Stimulated activated CD8-positive, alpha-beta memory T cell treated with anti-CD3 and anti-CD28 coated beads, Interleukin-4, amount 100 ng/mL, for 48 hours (primary cell): ENCODE measurements at regions not wholly inside any gene's neighbourhood (a gene's known extent, or its start where the extent isn't known, plus 50 kb on each side); places are given as distances from the start of the nearest gene placed in this dataset.
A peak's percentile ranks its signal among the peaks of the same experiment; 100 is the strongest.

Experiments
- DNase-seq: peaks from one replicate; pipeline ENCODE4 v3.0.0-alpha.2; 2020

GRCh38 chr11:69366591-69366990 is 72.6 kb downstream of the MYEOV start:
- DNase-seq: peak; percentile 3

GRCh38 chr11:69367211-69367964 is 73.4 kb downstream of the MYEOV start:
- peak; percentile 11 for DNase-seq

DNA sequence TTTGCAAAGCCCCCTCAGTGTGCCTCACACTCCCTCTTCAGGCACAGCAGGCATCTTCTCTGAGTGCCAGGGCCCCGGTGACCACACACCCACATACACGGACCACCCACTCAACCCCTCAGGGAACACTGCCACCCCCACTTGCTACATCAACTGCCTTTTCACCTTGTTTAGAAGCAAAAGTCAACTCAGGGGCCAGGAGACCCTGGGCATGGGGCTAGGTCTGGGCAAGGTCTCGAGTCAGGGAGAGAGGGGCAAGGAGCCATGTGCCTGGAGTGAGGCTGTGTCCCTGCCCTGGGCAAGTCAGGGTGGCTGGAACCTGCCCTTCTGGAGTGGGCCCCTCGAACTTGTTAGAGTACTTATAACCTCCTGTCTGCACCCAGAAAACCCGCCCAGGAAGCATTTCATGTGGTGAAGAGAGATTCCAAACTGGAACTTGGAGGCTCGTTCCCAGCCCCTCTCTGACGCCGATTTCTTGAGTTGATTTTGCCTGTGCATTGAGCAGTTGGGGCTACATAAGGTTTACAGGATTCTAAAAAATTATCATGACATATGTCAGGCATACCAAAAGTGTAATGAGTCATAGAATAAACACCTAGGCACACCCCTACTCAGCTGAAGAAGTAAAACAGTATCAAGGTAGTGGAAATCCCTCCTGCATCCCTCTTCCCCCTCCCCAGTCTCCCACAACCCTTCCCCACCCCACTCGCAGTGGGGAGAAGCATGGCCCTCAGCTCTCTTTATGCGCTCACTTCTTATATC is 74.3 kb downstream of the MYEOV start:
- DNase-seq: peak; percentile 14

DNA sequence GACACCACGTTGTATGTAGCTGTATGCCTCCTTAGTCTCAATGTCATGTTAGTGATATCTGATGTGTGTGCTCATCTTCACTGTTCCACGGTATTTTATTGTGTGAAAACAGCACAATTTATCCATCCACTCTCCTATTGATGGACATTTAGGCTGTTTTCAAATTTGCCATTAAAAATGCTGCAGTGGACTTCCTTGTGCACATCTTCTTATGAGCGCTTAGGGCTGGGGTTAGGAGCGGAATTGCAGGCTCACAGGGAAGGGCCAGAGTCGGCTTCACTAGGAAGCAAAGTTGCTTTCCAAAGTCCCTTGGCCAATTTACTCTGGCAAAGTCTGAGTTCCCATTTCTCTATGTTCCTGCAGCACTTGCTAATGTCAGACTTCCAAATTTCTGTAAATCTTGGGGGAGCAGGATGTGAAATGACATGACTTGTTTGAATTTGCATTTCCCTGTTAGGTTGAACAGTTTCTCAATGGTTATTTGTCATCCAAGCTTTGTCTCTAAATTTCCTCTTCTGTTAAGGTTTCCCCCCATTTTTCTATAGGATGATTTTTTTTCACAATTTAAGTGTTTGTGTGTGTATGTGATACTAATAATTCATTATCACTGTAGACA is 75.4 kb downstream of the MYEOV start:
- no peak for DNase-seq

GRCh38 chr11:69369945-69370344 is 76.0 kb downstream of the MYEOV start:
- DNase-seq: no peak

GRCh38 chr11:69370984-69371709 is 77.2 kb downstream of the MYEOV start:
- DNase-seq: peak; percentile 10

DNA sequence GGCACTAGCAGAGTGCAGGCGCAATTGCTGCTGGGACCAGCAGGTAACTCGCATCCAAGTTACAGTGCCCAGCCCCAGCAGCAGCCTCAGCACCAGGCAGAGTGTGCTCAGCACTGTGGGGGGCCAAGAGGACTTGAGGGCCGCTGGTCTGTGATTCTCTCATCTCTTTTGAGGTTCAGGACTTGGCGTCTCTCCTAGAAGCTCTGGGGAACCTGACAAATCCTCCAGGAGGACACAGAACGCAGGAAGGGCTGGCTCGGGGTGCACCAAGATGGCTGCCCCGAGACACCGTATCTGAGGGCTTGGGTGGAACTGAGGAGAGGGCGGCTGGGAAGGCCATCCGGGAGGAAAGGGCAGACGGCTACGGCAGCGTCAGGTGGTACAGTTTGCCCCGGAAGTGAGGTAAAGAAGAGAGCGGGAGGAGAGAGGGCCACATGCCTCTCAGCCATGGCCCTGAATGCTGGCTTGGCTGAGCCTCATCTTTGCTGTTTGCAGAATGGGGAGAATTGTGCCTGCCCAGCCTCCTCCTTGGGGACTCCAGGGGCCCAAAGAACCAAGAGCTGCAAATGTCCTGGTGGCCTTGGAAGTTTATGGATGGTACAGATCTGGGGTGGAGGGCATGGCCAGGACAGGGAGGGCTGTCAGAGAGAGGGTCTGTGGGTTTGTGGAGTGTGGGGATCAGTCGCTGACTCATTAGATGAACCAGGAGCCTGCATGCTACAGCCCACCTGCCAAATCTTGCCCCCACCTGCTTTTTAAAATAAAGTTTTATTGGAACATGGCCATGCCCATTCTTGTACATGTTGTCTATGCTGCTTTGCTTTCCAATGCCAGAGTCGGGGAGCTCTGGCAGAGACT is 78.0 kb downstream of the MYEOV start:
- DNase-seq: no peak

GRCh38 chr11:69372589-69373250 is 78.8 kb downstream of the MYEOV start:
- DNase-seq: peak; percentile 11

DNA sequence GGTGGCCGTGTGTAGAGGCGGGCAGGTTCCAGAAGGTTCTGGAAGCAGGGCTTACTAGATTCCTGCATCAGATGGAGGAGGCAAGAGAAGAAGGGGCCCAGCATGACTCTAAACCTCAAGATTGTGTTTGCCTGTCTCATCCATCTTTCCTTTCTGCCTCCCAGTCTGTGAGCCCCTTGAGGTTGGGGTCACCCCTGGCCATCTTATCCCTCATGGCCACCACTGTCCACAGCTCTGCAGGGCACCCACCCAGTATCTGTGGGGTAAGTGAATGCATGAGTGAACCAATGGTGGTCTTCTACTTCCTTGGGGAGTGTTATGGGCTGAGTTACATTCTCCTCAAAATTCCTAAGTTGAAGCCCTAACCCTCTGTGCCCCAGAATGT is 79.3 kb downstream of the MYEOV start:
- no peak for DNase-seq

DNA sequence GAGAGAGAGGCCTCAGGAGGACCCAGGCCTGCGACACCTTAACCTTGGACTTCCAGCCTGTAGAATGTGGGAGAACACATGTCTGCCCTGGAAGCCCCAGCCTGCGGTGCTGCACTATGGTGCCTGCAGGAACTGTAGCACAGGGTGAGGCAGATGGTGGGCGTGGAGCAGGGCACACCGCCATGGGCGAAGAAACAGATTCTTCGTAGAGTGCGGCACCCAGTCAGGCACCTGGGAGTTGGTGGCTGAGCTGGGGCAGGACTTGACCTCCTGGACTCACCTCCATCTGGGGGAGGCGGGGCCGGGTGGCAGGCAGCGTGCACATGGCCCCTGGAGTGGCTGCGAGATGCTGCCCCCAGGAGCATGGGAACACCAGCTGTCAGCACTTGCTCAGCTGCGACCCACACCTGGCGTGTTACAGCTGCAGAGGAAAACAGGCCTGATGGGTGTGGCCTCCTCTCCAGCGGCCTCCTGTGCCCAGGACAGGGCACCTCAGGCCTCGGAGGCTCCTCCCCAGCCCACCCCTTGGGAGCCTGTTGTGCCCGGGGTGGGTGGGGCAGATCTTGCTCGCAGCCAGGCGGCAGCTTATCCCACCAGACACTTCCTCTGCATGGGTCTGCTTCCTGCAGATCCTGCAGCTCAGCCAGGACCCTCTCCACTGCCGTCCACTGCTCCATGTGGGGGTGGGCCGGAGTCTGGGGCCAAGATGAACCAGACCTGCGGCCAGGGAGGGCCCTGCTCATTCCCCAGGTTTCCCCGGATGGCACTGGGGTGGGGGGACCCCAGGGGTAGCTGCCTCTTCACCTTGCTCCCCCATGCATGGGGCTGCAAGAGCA is 80.4 kb downstream of the MYEOV start:
- DNase-seq: no peak

- DNase-seq: no peak
Measured at GRCh38 chr11:69374946-69375310, 81.0 kb downstream of the MYEOV start.

DNA sequence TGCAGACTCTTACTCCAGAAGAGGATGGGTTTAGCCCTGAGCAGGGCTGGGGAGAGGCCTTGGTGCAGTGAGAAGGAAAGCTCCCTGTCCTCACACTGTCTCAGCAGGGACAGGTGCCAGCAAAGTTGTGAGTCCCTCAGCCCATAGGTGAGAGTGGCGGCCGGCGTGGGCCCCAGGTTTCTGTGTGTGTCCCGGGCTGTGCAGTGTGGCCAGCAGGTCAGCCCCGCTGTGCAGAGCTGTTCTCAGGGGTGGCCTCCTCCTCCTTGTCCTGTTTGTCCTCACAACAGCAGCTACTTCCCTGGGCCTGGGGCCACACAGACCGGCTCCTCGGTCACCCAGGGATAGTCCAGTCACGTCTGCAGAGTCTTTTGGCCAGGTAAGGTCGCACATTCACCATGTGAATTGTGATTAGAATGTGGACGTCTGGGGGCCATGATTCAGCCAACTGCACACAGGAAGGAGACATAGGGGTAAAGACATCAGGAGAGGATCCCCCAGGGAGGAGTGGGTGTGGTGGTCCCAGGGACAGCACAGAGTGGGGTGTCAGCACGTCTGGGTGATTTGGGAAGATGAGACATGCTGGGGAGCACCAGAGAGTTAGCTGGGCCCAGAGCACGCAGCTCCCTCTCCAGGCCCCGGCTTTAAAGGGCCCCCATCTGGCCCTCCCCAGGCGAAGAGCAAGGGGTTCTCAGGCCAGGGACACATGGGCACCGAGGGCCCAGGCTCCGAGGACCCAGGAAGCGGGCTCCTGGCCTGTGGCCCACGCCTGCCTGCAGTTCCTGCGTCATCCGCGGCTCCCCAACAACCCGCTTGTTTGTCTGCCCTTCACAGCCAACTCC is 81.6 kb downstream of the MYEOV start:
- DNase-seq: no peak

GRCh38 chr11:69376155-69377028 is 82.4 kb downstream of the MYEOV start:
- DNase-seq: no peak

DNA sequence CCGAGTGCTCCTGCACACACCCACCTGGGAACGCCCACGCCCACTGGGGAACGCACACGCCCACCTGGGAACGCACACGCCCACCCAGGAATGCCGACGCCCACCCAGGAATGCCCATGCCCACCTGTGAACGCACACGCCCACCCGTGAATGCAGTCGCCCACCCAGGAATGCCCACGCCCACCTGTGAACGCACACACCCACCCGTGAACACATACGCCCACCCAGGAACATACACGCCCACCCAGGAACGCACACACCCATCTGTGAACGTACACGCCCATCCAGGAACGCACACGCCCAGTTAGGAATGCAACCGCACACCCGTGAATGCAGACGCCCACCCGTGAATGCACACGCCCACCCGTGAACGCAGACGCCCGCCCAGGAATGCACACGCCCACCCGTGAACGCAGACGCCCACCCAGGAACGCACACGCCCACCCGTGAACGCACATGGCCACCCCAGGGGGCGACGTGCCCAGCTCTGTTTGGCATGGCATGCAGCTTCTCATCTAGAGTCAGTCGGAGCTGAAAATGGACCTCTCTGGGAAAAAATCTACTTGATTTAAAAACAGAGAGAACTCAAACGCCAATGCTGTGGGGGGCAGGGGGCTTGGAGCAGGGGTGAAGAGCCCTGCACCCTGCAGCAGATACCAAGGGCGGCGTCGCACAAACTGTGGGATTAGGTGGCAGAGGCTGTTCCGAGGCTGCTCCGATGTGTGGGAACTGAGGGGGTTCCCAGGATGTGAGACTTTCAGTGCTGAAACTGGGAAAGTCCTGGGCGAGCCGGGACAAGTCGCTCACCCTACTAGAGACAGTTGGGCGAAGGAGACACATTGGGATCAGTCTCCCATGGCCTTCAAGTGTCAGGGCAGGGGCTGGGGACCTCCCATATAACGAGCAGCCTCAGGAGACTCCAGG is 83.3 kb downstream of the MYEOV start:
- no peak for DNase-seq

DNA sequence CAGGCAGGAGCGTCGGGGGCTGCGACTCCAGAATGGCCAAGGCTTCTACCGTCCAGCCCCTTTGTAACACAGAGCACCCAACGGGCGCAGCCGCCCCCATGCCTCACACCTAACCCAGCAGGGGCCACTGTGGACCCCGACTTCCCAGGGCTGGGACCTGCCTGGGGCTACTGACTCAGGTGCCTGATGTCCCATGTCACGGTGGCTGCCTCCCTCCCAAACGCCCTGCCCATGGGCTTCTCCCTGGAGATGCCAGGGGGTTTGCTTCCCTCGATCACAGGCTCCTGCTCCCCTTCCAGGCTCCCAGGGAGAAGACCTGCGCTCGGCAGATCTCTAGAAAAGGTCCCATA is 84.0 kb downstream of the MYEOV start:
- DNase-seq: no peak

DNA sequence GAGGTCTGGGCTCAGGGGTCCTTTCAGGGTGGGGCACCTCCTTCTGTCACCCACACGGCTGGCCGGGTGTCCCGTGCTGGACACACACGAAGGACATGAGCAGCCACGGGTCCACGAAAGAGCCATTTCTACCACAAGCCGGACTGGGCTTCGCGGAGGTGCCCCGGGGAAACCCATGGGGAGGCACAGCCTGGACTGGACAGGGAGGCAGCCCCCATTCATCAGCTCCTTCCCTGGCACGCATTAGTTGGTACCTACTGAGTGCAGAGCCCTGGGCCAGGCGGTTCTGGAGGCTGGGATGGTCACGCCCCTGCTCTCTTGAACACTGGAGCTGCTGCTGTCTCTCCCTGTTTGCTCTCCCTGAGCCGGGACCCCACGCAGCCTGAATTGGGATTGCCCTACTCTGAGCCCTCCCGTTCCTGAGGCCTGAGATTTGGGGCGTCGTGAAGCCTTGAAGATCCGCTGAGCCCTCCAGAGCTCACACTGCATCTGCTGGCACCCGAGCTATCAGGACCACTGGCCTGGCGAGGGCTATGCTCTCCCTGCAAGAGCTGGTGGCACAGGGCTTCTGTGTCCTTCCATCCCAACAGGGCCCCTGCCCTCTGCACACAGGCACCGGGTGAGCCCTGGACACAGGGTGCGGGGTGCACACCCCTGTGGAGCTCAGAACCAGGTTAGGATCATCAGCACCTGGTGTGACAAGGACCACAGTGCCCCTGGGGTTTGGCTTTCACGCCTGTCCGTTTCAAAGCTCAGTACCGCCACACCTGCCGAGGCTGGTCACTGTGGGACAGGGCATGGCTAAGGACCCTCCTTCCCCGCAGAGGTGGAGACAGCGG is 84.6 kb downstream of the MYEOV start:
- DNase-seq: no peak

- DNase-seq: no peak
Measured at GRCh38 chr11:69380451-69380901, 86.5 kb downstream of the MYEOV start.
